WI38 (cell line): ENCODE measurements at regions not wholly inside any gene's neighbourhood (a gene's known extent, or its start where the extent isn't known, plus 50 kb on each side); places are given as distances from the start of the nearest gene placed in this dataset.
"Not testable (repeated sequence)": the region's sequence is repeated elsewhere in the genome, so short reads cannot be mapped to it uniquely, and the experiment has no call there.

Experiments used
- H3K4me3 ChIP-seq: 2 replicates; pipeline ENCODE4 v1.5.1; 2011; ENCODE audit warnings: low read depth, mild to moderate bottlenecking, control low read depth, low read length
- TF ChIP-seq, protein P1 (sequence below): IDR thresholded peaks from 2 replicates; pipeline ENCODE4 v1.5.1; 2012; ENCODE audit warnings: low read depth, mild to moderate bottlenecking, control low read depth, low read length

DNA sequence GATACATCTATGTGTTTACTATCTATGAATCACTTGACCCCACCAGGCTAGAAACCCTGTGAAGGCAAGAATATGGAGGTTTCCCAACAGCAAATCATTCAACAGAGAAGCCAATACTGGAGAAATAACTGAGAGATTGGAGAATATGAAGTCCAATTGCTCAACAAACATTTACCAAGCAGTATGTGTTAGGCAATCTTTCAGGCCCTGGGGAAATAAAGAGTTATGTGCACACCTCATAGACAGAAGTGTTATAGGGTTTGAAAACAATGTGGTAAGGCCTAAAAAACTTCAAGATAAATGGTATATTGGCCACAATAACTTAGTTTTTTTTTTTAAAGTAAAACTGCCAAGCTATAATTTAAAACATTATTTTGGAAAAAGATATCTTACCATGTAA is 1245.8 kb downstream of the CDH11 start:
- TF ChIP-seq, protein P1, sequence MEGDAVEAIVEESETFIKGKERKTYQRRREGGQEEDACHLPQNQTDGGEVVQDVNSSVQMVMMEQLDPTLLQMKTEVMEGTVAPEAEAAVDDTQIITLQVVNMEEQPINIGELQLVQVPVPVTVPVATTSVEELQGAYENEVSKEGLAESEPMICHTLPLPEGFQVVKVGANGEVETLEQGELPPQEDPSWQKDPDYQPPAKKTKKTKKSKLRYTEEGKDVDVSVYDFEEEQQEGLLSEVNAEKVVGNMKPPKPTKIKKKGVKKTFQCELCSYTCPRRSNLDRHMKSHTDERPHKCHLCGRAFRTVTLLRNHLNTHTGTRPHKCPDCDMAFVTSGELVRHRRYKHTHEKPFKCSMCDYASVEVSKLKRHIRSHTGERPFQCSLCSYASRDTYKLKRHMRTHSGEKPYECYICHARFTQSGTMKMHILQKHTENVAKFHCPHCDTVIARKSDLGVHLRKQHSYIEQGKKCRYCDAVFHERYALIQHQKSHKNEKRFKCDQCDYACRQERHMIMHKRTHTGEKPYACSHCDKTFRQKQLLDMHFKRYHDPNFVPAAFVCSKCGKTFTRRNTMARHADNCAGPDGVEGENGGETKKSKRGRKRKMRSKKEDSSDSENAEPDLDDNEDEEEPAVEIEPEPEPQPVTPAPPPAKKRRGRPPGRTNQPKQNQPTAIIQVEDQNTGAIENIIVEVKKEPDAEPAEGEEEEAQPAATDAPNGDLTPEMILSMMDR: no peak
- H3K4me3 ChIP-seq: no peak overlapping the region

DNA sequence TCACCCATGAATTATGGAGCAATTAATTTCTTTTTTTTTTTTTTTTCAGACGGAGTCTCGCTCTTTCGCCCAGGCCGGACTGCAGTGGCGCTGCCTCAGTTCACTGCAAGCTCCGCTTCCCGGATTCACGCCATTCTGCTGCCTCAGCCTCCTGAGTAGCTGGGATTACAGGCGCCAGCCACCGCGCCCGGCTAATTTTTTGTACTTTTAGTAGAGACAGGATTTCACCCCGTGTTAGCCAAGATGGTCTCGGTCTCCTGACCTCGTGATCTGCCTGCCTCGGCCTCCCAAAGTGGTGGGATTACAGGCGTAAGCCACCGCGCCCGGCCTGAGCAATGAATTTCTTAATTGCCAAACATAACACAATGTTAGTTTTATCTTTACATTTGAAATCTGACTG is 1261.2 kb downstream of the CDH11 start:
- H3K4me3 ChIP-seq: not testable (repeated sequence)

DNA sequence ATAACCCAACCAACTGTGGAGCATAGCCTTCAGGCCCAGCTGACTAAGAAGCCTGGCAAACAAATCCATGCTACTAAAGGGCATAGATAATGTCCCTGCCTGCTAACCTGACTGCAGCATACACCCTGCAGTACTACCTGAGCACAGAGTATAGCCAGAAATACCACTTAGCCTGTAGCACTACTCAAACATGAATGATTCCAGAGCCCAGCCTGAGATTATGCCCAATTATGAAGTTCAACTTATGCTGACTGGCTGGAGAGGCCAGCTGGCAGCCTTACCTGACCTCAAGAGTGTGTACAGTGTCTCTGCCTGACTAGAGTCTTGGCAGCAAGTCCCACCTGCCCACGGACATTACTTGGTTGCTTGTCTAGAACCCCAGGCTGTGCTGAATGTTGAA is 1265.3 kb downstream of the CDH11 start:
- TF ChIP-seq, protein P1: no peak

DNA sequence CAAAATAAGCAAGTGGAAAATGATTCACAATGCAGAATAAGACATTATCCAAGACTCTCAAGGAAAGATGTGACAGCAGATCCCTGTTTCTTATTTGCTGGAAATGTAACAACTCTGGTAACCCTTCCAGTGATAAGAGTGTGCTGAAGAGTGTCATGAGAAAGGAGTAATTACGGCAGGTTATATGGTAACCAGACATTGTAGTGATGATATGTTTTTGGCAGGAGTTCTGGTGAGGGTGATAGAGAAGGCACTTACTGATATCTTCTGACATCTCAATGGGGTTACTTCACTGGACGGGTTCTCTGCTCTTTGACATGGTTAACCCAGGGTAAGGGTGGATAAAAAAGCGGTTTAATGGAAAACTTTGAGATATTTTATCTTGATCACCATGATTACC is 1270.9 kb downstream of the CDH11 start:
- TF ChIP-seq, protein P1: no peak
- H3K4me3 ChIP-seq: no peak overlapping the region

More for the DNA sequence above, 1265.3 kb downstream of the CDH11 start:
- H3K4me3 ChIP-seq: no peak overlapping the region

DNA sequence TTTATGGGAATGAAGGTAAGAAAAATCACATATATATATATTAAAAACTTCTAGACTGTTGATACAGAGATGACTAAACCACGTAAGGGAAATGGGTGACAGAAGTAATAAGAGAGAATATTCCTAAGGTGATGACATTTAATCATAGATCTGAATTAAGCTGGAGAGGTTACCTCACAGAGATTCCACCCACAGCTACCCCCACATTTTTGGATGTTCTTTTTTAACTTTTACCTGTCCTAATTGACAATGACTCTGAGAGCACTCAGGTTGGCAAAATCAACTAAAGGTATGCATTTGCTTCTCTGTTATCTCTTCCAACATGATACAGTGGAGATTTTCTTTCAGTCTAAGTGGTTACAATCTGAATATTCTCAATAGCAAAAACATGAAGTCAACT is 1280.6 kb downstream of the CDH11 start:
- H3K4me3 ChIP-seq: no peak overlapping the region

DNA sequence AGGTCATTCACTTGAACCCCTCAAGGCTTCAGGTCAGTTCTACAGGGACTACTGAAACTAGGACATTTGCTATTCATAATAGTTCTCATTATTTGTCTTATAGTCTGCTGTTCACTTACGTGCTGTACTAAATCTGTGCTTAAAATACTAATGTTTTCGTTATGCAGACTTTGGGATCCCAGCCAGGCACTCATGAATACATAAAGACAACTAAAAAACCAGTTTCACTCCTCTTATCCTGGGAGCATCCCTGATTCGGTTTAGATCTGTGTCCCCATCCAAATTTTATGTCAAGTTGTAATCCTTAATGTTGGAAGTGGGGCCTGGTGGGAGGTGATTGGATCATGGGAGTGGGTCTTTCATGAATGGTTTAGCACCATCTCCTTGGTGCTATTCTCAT is 1291.8 kb downstream of the CDH11 start:
- H3K4me3 ChIP-seq: no peak overlapping the region
- TF ChIP-seq, protein P1: no peak

More for the DNA sequence above, 1280.6 kb downstream of the CDH11 start:
- TF ChIP-seq, protein P1: no peak

DNA sequence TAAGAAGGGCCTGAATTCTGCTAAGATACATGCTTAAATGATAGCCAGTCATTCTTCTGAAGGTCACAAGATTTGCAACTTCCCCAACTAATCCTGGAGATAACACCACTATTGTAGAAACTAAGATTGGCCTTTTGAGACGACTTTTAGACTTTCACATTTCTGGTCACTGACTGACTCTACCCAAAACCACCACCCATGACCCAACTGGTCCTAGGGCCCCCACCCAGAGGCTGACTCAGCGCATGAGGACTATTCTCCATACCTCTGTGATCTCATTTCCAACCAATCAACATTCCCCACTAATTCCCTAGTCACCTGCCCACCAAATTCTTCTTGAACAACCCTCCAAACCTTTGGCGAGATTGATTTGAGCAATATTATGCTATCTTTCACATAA is 1299.0 kb downstream of the CDH11 start:
- TF ChIP-seq, protein P1: no peak
- H3K4me3 ChIP-seq: no peak overlapping the region

DNA sequence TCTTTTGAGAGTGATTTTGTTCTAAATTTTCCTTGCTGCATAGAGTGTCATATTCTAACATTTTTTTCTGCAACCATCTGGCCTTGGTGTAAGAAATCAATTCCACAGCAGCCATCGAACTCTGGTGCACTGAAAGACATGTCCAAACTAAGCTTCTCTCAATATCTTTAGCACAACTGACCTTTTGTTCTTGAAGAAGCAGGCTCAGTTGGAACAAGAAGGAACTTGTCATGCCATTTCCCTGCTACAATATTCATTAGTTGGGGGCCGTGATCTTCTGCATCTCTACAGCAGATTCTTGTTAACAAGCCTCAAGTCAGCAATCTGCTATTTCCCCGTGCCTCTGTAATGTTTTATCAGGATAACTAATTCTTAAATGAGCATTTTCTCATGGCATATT is 1305.6 kb downstream of the CDH11 start:
- TF ChIP-seq, protein P1: no peak
- H3K4me3 ChIP-seq: no peak overlapping the region
